GM23338 (cell line): ENCODE measurements at regions not wholly inside any gene's neighbourhood (a gene's known extent, or its start where the extent isn't known, plus 50 kb on each side); places are given as distances from the start of the nearest gene placed in this dataset.

Source experiments
- EZH2phosphoT487 ChIP-seq: fragments of 200-600 bp; sonication (generic); IDR thresholded peaks from one replicate; pipeline ENCODE4 v1.8.1; 2018; ENCODE audit warnings: antibody characterized with exemption; ENCODE audit not compliant: unreplicated experiment
- POLR2AphosphoS5 ChIP-seq: IDR thresholded peaks from 2 replicates; pipeline ENCODE4 v1.6.1; 2016; ENCODE audit warnings: antibody characterized with exemption, low read depth
- TF ChIP-seq, protein P1 (sequence below), 2 experiments: fragments of 200-600 bp in 1 of 2; sonication (generic) in 1 of 2; conservative IDR thresholded peaks; 2 replicates each; pipeline versions ENCODE4 v1.5.1 to v1.6.1; 2016 to 2017; ENCODE audit warnings: antibody characterized with exemption in 2 of 2, low read depth in 2 of 2, mild to moderate bottlenecking in 2 of 2, moderate library complexity in 1 of 2

- TF ChIP-seq, protein P1, sequence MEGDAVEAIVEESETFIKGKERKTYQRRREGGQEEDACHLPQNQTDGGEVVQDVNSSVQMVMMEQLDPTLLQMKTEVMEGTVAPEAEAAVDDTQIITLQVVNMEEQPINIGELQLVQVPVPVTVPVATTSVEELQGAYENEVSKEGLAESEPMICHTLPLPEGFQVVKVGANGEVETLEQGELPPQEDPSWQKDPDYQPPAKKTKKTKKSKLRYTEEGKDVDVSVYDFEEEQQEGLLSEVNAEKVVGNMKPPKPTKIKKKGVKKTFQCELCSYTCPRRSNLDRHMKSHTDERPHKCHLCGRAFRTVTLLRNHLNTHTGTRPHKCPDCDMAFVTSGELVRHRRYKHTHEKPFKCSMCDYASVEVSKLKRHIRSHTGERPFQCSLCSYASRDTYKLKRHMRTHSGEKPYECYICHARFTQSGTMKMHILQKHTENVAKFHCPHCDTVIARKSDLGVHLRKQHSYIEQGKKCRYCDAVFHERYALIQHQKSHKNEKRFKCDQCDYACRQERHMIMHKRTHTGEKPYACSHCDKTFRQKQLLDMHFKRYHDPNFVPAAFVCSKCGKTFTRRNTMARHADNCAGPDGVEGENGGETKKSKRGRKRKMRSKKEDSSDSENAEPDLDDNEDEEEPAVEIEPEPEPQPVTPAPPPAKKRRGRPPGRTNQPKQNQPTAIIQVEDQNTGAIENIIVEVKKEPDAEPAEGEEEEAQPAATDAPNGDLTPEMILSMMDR (conservative IDR thresholded peaks at IDR 0.05; ENCODE audit: low read depth in 2 of 2): no peak
- TF ChIP-seq EZH2phosphoT487 (no peak), POLR2AphosphoS5 (no peak)
Measured at GRCh38 chr11:23100726-23101125, 240.5 kb upstream of the CCDC179 start.
